IPS-15b (cell line): ENCODE measurements at regions not wholly inside any gene's neighbourhood (a gene's known extent, or its start where the extent isn't known, plus 50 kb on each side); places are given as distances from the start of the nearest gene placed in this dataset.

ENCODE experiments used
- H3K27me3 ChIP-seq: one replicate; pipeline ENCODE4 v1.6.1; 2013; ENCODE audit warnings: low read length; ENCODE audit not compliant: control insufficient read depth, insufficient read depth
- H3K36me3 ChIP-seq: one replicate; pipeline ENCODE4 v1.6.1; 2013; ENCODE audit warnings: low read length; ENCODE audit not compliant: control insufficient read depth, insufficient read depth
- H3K4me1 ChIP-seq: one replicate; pipeline ENCODE4 v1.6.1; 2013; ENCODE audit warnings: mild to moderate bottlenecking, low read length; ENCODE audit not compliant: control insufficient read depth, insufficient read depth
- H3K4me3 ChIP-seq: one replicate; pipeline ENCODE4 v1.5.1; 2013; ENCODE audit warnings: low read depth, low read length
- H3K9ac ChIP-seq: one replicate; pipeline ENCODE4 v1.6.1; 2013; ENCODE audit warnings: low read depth, mild to moderate bottlenecking, low read length
- H3K9me3 ChIP-seq: one replicate; pipeline ENCODE4 v1.6.1; 2013; ENCODE audit warnings: mild to moderate bottlenecking, low read length; ENCODE audit not compliant: control insufficient read depth, insufficient read depth

DNA sequence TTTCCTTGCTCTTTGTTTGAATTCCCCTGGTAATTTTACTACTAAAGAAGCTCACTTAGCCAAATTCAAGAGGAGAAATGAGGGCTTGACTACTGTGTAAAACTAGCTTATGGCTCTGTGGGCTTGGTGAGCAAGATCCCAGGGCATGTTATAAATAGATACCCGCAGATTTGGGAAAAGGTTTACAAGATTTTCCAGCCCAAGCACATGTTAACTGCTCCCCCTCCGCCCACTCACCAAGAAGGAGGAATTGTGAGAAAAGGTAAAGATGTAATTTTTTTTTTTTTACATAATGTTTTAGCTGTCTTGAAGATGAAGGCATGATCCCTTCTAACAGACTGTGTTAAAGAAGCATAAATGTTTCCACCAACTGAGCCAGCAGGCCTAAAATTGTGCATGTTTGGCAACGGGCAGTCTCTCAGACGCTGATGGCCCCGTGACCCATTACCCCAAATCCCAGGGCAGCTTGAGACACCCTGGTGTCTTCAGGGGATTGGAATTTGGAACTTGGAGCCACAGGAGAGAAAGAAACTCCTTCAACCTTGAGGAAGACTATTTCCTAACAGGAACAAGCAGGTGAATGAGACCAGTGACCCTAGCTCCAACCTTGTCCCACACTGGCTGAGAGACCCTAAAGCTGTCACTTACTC lies 429.8 kb upstream of the CELF2 start:
- peaks cover 8% of the 10 kb centered on the region for H3K4me1 ChIP-seq
- H3K36me3 ChIP-seq: no peaks in the 10 kb centered on the region
- H3K27me3 ChIP-seq: no peaks in the 10 kb centered on the region
- H3K9me3 ChIP-seq: no peaks in the 10 kb centered on the region
- no peak overlapping the region for H3K4me3 ChIP-seq
- H3K9ac ChIP-seq: no peak overlapping the region

DNA sequence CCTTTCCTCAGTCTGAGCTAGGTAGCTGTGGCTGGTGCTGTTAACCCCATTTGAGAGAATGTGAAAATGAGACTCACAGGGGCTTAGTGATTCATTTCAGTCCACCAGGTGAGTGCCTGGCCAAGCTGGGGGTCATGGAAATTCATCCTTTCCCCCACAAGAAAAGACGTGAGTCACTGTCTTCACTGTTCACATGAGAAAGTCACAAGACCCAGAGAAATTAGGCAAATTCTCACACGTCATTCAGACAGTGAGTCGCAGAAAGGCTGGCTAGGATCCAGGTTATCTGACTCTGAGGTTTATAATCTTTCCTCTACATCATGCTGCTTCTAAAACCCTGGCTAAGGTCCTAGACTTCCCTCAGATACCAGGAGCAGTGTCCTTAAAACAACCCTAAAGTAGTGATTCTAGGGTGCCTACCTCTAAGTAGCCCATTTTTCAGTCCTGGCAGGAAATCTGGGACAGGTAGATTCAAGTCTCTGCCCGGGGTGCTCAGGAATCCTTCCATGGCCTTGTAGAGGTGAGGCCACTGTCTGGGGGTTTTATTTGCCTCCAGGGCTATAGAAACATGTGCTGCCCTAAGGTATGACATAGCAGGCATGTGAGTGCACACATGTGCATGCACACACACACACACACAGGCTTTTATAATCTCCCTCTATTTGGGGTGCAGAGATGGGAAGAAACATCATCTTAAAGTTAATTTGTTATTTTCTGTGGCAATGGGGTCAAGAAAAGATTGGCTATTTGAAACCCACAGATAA lies 427.9 kb upstream of the CELF2 start:
- no peak overlapping the region for H3K9ac ChIP-seq
- no peaks in the 10 kb centered on the region for H3K36me3 ChIP-seq
- H3K4me1 ChIP-seq: peaks cover 8% of the 10 kb centered on the region
- no peaks in the 10 kb centered on the region for H3K27me3 ChIP-seq
- H3K9me3 ChIP-seq: no peaks in the 10 kb centered on the region
- H3K4me3 ChIP-seq: no peak overlapping the region

DNA sequence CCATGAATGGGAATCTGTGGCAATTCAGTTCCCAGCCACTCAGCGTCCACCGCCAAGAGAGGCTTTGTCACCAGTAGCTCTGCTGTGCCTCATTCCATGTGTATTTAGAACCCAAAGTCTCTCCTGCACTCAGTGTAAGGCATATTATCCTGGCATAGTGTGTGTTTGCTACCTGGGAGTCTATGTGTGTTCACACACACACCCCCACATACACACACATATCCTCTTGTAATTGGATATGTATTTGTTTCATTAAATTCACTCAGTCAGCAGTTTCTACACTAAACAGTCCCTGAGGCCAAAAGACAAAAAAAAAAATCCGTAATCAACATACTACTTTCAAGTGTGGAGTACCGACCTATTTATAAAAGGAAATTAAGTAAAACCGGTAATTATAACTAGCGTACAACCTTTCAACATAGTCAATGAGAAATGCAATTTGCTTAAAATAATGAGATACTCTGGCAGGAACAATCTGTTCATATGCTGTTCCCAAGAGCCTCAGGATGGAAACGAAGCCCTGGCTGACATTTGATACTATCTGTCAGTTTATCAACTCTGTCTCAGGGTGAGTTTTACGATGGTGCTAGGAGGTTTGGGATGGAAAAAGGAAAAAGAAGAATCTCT lies 425.8 kb upstream of the CELF2 start:
- H3K4me1 ChIP-seq: peaks cover 8% of the 10 kb centered on the region
- H3K4me3 ChIP-seq: no peak overlapping the region
- no peaks in the 10 kb centered on the region for H3K36me3 ChIP-seq
- H3K9me3 ChIP-seq: no peaks in the 10 kb centered on the region
- H3K9ac ChIP-seq: no peak overlapping the region
- no peaks in the 10 kb centered on the region for H3K27me3 ChIP-seq

DNA sequence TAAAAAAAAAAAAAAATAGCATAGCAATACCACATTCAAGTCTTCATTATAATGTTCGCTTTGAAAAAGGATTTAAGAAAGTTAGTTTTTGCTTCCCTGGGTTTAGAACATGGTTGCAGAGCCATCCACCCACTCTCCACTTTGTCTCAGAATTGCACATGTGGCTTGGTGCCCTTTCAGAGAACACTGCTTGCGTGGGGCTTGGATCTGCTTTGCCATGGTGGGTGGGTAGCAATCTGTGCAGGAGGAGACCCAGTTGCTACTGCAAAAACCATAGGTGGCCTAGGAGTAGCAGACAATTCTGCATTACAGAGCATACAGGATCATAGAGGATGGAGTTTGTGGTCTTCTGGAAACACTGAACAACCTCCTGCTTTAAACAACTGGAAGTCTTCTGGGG lies 421.4 kb upstream of the CELF2 start:
- Histone ChIP-seq H3K9me3 (no peaks in the 10 kb centered on the region), H3K27me3 (no peaks in the 10 kb centered on the region), H3K4me1 (no peaks in the 10 kb centered on the region), H3K9ac (no peak overlapping the region), H3K4me3 (no peak overlapping the region), H3K36me3 (no peaks in the 10 kb centered on the region)

DNA sequence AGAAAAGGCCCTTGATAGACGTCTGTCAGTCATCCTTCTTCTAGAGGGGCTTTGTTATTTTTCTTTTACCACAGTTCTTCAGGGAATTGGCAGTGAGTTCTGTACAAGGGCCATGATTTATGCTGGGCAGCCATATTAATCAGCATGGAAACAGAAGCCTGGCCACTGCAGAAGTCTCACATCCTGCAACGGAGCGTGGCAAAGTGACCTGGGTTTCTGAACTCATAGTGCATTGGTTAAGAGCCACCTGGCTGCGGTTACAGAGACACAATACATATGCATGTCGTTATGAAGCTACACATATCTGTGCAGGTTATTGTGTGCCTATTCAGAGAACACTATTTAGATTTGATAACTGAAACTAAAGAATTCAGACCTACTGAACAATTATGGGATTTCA lies 419.4 kb upstream of the CELF2 start:
- Histone ChIP-seq H3K27me3 (no peaks in the 10 kb centered on the region), H3K4me1 (no peaks in the 10 kb centered on the region), H3K9ac (no peak overlapping the region), H3K36me3 (no peaks in the 10 kb centered on the region), H3K9me3 (no peaks in the 10 kb centered on the region), H3K4me3 (no peak overlapping the region)

DNA sequence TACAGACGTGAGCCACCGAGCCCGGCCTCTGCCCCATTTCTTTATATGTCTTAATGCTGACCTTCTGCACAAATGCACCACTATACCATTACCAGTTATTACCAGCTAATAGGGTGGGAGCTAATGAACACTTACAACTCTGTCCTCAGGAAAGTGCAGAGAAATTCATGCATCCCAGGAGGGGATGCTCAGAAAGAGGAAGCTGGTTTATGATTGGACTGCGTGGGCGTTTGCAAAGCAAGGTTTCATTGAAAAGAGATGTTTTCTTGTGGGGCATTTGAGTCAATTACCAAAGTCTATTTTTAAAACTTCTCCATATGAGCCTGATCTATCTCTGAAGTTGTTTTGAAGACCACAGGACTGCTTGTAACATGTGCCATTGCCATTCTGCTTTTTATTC lies 417.7 kb upstream of the CELF2 start:
- Histone ChIP-seq H3K4me1 (no peaks in the 10 kb centered on the region), H3K9me3 (no peaks in the 10 kb centered on the region), H3K36me3 (no peaks in the 10 kb centered on the region), H3K27me3 (no peaks in the 10 kb centered on the region), H3K4me3 (no peak overlapping the region), H3K9ac (no peak overlapping the region)

DNA sequence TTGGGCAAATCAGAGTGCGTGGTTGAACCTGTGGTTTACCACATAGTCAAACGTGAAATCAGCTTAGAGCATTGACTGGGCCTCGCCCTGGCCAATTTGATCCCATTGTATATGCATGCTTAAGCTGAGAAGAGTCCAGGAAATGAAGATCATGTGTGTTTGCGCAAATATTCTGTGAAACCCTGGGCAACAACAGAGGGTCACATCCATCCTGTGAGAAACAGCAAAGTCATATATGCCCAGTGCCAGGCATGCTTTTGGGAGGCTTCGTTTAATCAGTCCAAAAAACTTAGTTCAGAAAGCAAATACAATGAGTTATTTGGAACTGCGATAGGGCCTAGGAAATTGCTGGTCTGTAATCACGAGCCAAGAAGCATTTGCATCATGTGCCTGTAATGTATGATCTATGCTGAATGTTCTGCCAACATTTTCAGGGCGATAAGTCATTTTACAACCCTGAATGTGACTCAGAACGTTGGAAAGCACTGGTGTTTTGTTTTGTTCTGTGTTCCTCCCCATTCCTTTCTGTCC lies 412.1 kb upstream of the CELF2 start:
- Histone ChIP-seq H3K9me3 (no peaks in the 10 kb centered on the region), H3K9ac (no peak overlapping the region), H3K4me3 (no peak overlapping the region), H3K4me1 (no peaks in the 10 kb centered on the region), H3K27me3 (no peaks in the 10 kb centered on the region), H3K36me3 (no peaks in the 10 kb centered on the region)

DNA sequence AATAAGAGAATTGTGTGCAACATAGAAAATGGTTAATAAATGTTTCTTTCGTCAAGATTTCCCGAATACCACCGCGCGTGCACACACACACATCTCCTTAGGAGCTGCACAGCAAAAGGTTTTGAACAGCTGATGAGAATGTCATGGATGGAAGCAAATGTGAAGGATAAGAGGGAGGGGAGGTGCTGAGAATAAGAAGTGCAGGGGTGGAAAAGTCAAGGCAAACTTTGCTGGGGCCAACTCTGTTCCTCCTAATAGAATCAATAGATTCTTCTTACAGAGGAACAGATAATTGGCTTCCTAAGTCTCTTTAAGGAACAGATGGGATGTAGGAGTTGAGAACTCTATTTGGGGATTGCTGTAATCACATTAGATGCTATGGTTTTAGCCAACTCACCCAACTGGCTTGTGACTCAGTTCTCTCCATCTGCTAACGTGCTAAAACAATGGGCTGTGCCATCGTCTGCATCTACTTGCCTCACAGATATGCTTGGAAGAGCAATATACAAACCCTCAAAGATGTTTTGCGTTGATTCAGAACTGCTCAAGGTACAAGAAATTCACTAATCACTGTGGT lies 408.2 kb upstream of the CELF2 start:
- H3K9me3 ChIP-seq: no peaks in the 10 kb centered on the region
- no peak overlapping the region for H3K4me3 ChIP-seq
- H3K9ac ChIP-seq: no peak overlapping the region
- no peaks in the 10 kb centered on the region for H3K36me3 ChIP-seq
- no peaks in the 10 kb centered on the region for H3K4me1 ChIP-seq
- H3K27me3 ChIP-seq: no peaks in the 10 kb centered on the region

DNA sequence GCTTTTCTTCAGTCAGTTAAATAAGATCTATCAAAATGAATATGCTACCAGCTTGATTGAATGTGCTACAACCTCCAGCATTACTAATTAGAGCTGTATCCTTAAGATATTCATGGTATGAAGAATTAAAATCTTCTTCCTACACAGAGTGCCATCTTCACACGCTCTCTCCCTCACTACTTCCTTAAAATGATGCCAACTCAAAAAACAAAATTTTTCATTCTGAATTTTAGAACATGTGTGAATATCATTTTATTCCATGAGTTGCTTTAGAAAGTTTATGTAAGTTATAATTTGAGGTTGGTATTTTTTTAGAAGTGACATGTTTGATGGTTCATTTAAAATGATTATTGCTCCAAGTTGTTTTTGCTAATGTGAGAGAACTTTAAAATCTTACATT lies 407.5 kb upstream of the CELF2 start:
- Histone ChIP-seq H3K9ac (no peak overlapping the region), H3K27me3 (no peaks in the 10 kb centered on the region), H3K9me3 (no peaks in the 10 kb centered on the region), H3K36me3 (no peaks in the 10 kb centered on the region), H3K4me3 (no peak overlapping the region), H3K4me1 (no peaks in the 10 kb centered on the region)

DNA sequence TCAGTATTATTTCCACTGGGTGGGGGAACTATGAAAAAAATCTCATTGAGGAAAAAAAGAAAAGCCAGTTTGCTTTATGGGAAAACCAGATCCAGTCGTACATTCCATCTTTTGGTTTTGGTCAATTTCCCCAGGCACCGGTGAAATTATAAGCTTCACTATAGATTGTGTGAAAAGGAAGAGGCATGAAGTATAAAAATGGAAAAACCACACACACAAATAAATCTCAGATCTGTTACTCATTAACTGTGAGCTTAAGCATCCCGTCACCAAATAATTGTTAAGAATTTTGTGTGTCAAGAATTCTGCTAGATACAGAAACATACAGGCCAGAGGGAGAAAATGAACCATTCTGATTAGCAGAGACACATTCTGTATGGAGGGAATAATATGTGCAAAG lies 405.5 kb upstream of the CELF2 start:
- H3K9ac ChIP-seq: no peak overlapping the region
- H3K4me3 ChIP-seq: no peak overlapping the region
- H3K36me3 ChIP-seq: no peaks in the 10 kb centered on the region
- no peaks in the 10 kb centered on the region for H3K9me3 ChIP-seq
- H3K4me1 ChIP-seq: no peaks in the 10 kb centered on the region
- no peaks in the 10 kb centered on the region for H3K27me3 ChIP-seq

DNA sequence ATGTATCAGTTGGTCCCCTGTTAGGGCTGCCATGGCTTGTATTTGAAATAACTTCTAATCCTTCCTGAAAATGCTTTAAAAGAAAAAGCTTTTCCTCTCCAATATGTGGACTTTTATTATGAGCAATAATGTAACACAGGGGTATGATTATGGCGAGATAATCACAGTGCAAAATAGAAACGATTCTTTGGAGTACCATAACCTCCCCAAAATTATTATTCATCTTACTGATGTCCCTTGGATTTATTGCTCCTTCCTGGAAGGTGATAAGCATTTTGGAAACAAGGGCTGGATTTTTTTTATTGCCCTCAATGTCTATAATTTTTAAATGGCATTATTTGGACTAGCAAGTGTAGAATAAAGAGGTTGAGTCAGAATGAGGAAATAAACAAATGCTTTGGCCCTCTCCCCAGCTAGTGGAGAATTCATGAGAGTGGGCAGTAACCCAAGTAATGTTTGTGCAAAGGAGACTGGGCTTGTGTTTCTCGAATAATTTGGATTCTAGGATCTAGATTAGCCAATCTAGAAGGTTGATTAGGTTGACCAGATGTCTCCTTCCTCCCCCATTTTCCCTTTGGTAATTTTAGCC lies 403.9 kb upstream of the CELF2 start:
- Histone ChIP-seq H3K9ac (no peak overlapping the region), H3K4me3 (no peak overlapping the region), H3K9me3 (no peaks in the 10 kb centered on the region), H3K4me1 (no peaks in the 10 kb centered on the region), H3K27me3 (no peaks in the 10 kb centered on the region), H3K36me3 (no peaks in the 10 kb centered on the region)
